Calu3 (cell line): ENCODE measurements at regions not wholly inside any gene's neighbourhood (a gene's known extent, or its start where the extent isn't known, plus 50 kb on each side); places are given as distances from the start of the nearest gene placed in this dataset.

Source experiments
- BruUV-seq: library from RNA; stranded (reverse); fragments of 400-500 nt; replicated peaks from 2 replicates; lab custom pipeline; 2021; lab: Mats Ljungman, UMichigan
- CTCF ChIA-PET: fragments of 300-600 bp; sonication (Branson Sonifier 250); formaldehyde crosslinking; loops from one replicate; lab custom pipeline; 2022; ENCODE audit warnings: antibody characterized with exemption; lab: Charles Lee
- DNase-seq: peaks from one replicate; pipeline ENCODE4 v3.0.0; 2022
- H3K27ac Mint-ChIP-seq: one replicate; pipeline ENCODE4 v1.8.0; 2022; ENCODE audit warnings: mixed read lengths; ENCODE audit not compliant: unreplicated experiment
- H3K27me3 Mint-ChIP-seq: one replicate; pipeline ENCODE4 v1.8.0; 2022; ENCODE audit warnings: mixed read lengths; ENCODE audit not compliant: unreplicated experiment
- H3K36me3 Mint-ChIP-seq: one replicate; pipeline ENCODE4 v1.8.0; 2022; ENCODE audit warnings: mild to moderate bottlenecking, moderate library complexity, mixed read lengths; ENCODE audit not compliant: insufficient read depth, unreplicated experiment
- H3K4me1 Mint-ChIP-seq: one replicate; pipeline ENCODE4 v1.8.0; 2022; ENCODE audit warnings: mild to moderate bottlenecking, low read depth, mixed read lengths; ENCODE audit not compliant: unreplicated experiment
- H3K4me3 Mint-ChIP-seq: one replicate; pipeline ENCODE4 v1.8.0; 2022; ENCODE audit warnings: mild to moderate bottlenecking, low read depth, moderate library complexity, mixed read lengths; ENCODE audit not compliant: unreplicated experiment
- H3K9me3 Mint-ChIP-seq: one replicate; pipeline ENCODE4 v1.8.0; 2022; ENCODE audit warnings: low read depth, mixed read lengths; ENCODE audit not compliant: unreplicated experiment
- CTCF ChIP-seq: fragments of 200-600 bp; IDR thresholded peaks from one replicate; pipeline ENCODE4 v1.8.0; 2022; ENCODE audit warnings: antibody characterized with exemption; ENCODE audit not compliant: unreplicated experiment
- intact Hi-C: fragments of 100-400 bp; cut with micrococcal nuclease; formaldehyde crosslinking; loops from one replicate; pipeline ENCODE4 v1.10.0; 2022; ENCODE audit not compliant: unreplicated experiment

DNA sequence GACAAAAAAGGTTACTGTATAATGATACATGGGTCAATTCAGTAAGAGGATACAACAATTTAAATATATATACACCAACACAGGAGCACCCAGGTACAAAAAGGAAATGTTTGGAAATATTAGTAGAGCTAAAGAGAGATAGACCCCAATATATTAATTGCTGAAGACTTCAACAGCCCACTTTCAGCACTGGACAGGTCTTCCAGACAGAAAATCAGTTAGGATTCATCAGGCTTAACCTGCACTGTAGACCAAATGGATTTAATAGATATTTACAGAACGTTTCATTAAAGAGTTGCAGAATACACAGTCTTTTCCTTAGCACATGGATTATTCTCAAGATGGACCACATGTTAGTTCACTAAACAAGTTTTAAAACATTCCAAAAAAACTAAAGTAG is 845.9 kb upstream of the GBE1 start:
- no peak for TF ChIP-seq CTCF

GRCh38 chr3:82596805-82597204 is 835.4 kb upstream of the GBE1 start:
- CTCF ChIA-PET, result no interaction called here
- Mint-ChIP-seq H3K4me1 (no peaks in the 10 kb centered on the region), H3K27ac (no peak overlapping the region), H3K36me3 (no peaks in the 10 kb centered on the region), H3K27me3 (no peaks in the 10 kb centered on the region), H3K9me3 (peaks cover 6% of the 10 kb centered on the region), H3K4me3 (no peak overlapping the region)
- intact Hi-C loops, result no loop called here
- BruUV-seq, result no TSS peak
- DNase-seq, result no peak
- no peak for TF ChIP-seq CTCF

More for the DNA sequence above, 845.9 kb upstream of the GBE1 start:
- H3K27ac Mint-ChIP-seq, result no peak overlapping the region
- no peaks in the 10 kb centered on the region for H3K36me3 Mint-ChIP-seq
- H3K4me1 Mint-ChIP-seq, result no peaks in the 10 kb centered on the region
- intact Hi-C loops, result no loop called here
- H3K27me3 Mint-ChIP-seq, result no peaks in the 10 kb centered on the region
- no peak for DNase-seq
- H3K4me3 Mint-ChIP-seq, result no peak overlapping the region
- no TSS peak for BruUV-seq
- CTCF ChIA-PET, result no interaction called here
- H3K9me3 Mint-ChIP-seq, result peaks cover 2% of the 10 kb centered on the region

GRCh38 chr3:82595530-82595929 is 834.1 kb upstream of the GBE1 start:
- H3K4me1 Mint-ChIP-seq, result no peaks in the 10 kb centered on the region
- CTCF ChIA-PET, result no interaction called here
- intact Hi-C loops, result no loop called here
- H3K9me3 Mint-ChIP-seq, result peaks cover 6% of the 10 kb centered on the region
- no peak overlapping the region for H3K4me3 Mint-ChIP-seq
- BruUV-seq, result no TSS peak
- H3K36me3 Mint-ChIP-seq, result no peaks in the 10 kb centered on the region
- no peak for TF ChIP-seq CTCF
- H3K27me3 Mint-ChIP-seq, result no peaks in the 10 kb centered on the region
- DNase-seq, result no peak
- no peak overlapping the region for H3K27ac Mint-ChIP-seq

DNA sequence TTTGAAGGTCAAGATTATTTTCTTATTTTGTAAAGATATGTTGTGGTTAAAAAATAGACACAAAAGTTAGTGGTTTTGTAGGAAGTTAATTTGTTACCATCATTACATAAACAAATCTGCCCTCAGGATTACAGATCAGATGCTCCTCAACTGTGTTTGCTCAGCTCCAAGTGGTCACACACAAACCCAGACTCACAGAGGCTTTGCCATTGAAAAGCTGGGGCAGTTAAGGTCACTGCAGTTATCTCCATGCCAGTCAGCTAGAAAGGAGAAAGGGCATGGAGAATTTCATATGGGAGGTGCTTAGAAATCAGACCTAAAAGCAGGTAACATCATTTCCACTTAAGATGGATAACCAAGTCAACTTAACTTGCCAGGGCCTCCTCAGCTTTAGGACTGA is 825.7 kb upstream of the GBE1 start:
- H3K4me3 Mint-ChIP-seq, result no peak overlapping the region
- BruUV-seq, result no TSS peak
- CTCF ChIA-PET, result no interaction called here

More for the DNA sequence above, 825.7 kb upstream of the GBE1 start:
- no peak for DNase-seq
- Mint-ChIP-seq H3K27ac (no peak overlapping the region), H3K36me3 (no peaks in the 10 kb centered on the region), H3K9me3 (no peaks in the 10 kb centered on the region), H3K27me3 (no peaks in the 10 kb centered on the region), H3K4me1 (no peaks in the 10 kb centered on the region)
- intact Hi-C loops, result no loop called here
- no peak for TF ChIP-seq CTCF
